Activated T-cell treated with anti-CD3 and anti-CD28 coated beads, Interleukin-2, amount 50 U/mL, for 24 hours (primary cell): ENCODE measurements at regions not wholly inside any gene's neighbourhood (a gene's known extent, or its start where the extent isn't known, plus 50 kb on each side); places are given as distances from the start of the nearest gene placed in this dataset.

Experiments
- DNase-seq: peaks from one replicate; pipeline ENCODE4 v3.0.0-alpha.2; 2020
- H3K27ac Mint-ChIP-seq: 2 replicates; pipeline ENCODE4 v1.8.0; 2020; ENCODE audit warnings: mild to moderate bottlenecking, mixed read lengths
- H3K27me3 Mint-ChIP-seq: 2 replicates; pipeline ENCODE4 v1.8.0; 2020; ENCODE audit warnings: mixed read lengths
- H3K36me3 Mint-ChIP-seq: 2 replicates; pipeline ENCODE4 v1.8.0; 2020; ENCODE audit warnings: low read depth, mixed read lengths
- H3K4me1 Mint-ChIP-seq: 2 replicates; pipeline ENCODE4 v1.8.0; 2020; ENCODE audit warnings: low read depth, mixed read lengths
- H3K4me3 Mint-ChIP-seq: 2 replicates; pipeline ENCODE4 v1.8.0; 2020; ENCODE audit warnings: mild to moderate bottlenecking, moderate library complexity, mixed read lengths
- H3K9me3 Mint-ChIP-seq: 2 replicates; pipeline ENCODE4 v1.8.0; 2020; ENCODE audit warnings: mixed read lengths

DNA sequence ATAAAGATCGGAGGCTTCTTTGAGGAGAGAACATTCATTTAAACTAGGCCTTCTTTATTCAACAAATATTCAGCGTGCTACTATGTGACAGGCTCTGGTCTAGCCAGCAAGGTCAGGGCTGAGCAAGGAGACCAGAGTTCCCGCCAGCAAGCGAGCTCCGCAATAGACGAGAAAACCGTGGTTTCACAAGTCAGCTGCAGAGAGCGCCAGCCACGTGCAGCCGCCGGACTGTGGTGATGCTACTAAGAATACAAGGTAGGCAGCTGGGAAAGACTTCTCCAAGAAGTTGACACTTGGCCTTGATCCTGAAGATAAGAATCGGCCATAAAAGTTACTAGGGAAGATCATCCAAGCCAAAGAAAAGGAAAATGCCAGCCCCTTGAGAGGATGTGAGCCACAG lies 533.7 kb upstream of the SALL3 start:
- H3K27ac Mint-ChIP-seq: no peak overlapping the region
- no peaks in the 10 kb centered on the region for H3K27me3 Mint-ChIP-seq
- no peak overlapping the region for H3K4me3 Mint-ChIP-seq
- peaks cover 2% of the 10 kb centered on the region for H3K9me3 Mint-ChIP-seq
- H3K36me3 Mint-ChIP-seq: no peaks in the 10 kb centered on the region
- no peak for DNase-seq
- H3K4me1 Mint-ChIP-seq: no peaks in the 10 kb centered on the region

- no peak overlapping the region for H3K4me3 Mint-ChIP-seq
- no peak for DNase-seq
- no peaks in the 10 kb centered on the region for H3K27me3 Mint-ChIP-seq
- H3K4me1 Mint-ChIP-seq: no peaks in the 10 kb centered on the region
- no peak overlapping the region for H3K27ac Mint-ChIP-seq
- H3K9me3 Mint-ChIP-seq: peaks cover 2% of the 10 kb centered on the region
- H3K36me3 Mint-ChIP-seq: no peaks in the 10 kb centered on the region
Observed at GRCh38 chr18:78447211-78447610, 532.4 kb upstream of the SALL3 start.

DNA sequence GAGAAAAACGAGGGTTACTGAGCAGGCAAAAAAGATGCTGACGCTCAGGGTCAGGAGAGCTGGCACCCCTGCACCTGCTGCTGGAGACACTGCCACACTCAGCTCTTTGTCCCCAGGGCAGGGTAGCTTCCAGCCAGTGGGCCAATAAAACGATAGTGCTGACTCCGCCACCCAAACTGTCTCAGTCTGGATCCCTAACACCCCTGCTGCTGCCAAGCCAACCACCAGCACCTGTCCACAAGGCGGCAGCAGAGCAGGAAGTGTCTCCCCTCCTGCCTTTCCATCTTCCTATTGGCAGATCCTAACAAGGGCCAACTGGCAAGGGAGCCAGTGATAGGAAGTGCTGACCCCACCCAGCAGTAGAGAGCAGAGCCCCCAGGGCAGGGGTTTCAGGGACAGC lies 531.5 kb upstream of the SALL3 start:
- no peak for DNase-seq
- H3K36me3 Mint-ChIP-seq: no peaks in the 10 kb centered on the region
- no peaks in the 10 kb centered on the region for H3K4me1 Mint-ChIP-seq
- no peak overlapping the region for H3K4me3 Mint-ChIP-seq
- no peak overlapping the region for H3K27ac Mint-ChIP-seq
- H3K9me3 Mint-ChIP-seq: peaks cover 2% of the 10 kb centered on the region
- no peaks in the 10 kb centered on the region for H3K27me3 Mint-ChIP-seq

DNA sequence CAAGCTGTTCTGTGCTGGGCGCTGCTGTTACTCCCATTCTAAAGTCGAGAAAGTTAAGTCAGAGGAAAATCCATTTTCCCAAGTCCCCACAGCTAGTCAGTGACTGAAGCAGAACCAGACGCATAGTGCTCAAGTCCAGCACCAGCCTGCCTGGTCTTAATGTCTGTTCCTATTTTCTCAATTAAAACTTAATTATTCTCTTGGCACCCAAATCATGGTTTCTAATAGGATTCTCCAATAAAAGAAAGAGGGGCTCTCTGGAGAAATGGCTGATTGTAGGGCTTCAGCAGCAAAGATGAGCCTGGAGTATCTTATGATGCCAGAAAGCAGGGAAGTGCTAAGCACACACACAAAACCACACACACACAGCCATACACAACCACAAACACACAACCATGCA lies 531.0 kb upstream of the SALL3 start:
- H3K4me1 Mint-ChIP-seq: no peaks in the 10 kb centered on the region
- DNase-seq: no peak
- no peaks in the 10 kb centered on the region for H3K36me3 Mint-ChIP-seq
- no peak overlapping the region for H3K4me3 Mint-ChIP-seq
- no peaks in the 10 kb centered on the region for H3K27me3 Mint-ChIP-seq
- H3K27ac Mint-ChIP-seq: no peak overlapping the region
- peaks cover under 1% of the 10 kb centered on the region for H3K9me3 Mint-ChIP-seq

DNA sequence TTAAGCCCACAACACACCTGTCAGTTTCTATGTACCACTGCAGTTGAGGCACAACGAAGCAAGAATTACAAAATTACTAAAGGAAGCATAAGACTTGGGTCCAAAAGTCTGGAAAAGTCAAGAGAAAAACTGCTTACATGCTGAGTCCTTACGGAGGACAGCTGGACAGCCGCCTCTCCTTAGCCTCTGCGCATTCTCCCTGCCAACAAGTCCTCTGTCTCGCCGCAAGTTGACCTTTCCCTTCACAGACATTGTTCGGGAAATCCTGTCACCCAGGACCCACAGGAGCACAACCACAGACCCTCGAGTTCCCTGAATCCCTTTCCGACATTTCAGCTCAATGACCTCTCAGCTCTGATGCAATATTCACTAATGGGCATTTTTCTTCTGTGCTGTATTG lies 525.4 kb upstream of the SALL3 start:
- no peaks in the 10 kb centered on the region for H3K27me3 Mint-ChIP-seq
- H3K36me3 Mint-ChIP-seq: no peaks in the 10 kb centered on the region
- peaks cover 3% of the 10 kb centered on the region for H3K4me1 Mint-ChIP-seq
- no peak overlapping the region for H3K27ac Mint-ChIP-seq
- no peaks in the 10 kb centered on the region for H3K9me3 Mint-ChIP-seq
- no peak overlapping the region for H3K4me3 Mint-ChIP-seq
- DNase-seq: no peak

DNA sequence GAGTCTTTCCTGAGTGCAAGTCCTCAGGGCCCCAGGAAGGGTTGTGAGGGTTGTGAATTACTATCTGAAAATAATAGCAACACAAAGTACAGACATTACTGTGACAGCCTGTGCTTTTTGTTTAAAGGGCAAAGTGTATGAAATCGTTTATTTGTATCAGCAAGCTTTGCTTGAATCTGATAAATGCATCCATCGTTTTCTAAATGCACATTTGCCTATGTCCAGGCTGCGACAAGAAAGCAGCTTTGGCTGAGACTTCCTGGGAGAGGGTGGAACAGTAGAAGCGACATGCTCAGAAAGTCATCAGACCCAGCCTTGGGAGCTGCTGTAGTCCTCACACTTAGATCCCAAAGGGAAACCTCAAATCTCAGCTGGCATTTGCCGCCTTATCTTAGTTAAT lies 524.2 kb upstream of the SALL3 start:
- no peak for DNase-seq
- H3K9me3 Mint-ChIP-seq: no peaks in the 10 kb centered on the region
- peaks cover 3% of the 10 kb centered on the region for H3K4me1 Mint-ChIP-seq
- H3K27me3 Mint-ChIP-seq: no peaks in the 10 kb centered on the region
- H3K36me3 Mint-ChIP-seq: no peaks in the 10 kb centered on the region
- H3K4me3 Mint-ChIP-seq: no peak overlapping the region
- H3K27ac Mint-ChIP-seq: no peak overlapping the region

DNA sequence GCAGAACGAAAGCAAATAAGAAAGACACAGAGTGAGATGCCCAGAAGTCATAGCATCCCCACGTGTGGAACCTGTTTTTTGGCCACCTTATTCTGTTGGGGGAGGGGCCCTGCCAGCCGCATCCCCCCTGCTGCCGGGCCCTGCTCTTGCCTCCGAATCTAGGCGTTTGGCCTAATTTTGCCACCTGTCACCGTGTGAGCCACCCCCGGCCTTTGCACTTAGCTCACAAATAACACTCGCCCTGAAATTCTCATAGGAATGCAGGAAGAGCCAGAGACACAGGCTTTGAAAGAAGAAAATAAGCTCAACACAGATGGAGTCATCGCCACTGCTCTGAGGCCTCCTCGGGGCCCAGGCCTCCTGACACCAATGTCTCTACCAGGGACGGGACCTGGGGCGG lies 522.6 kb upstream of the SALL3 start:
- peaks cover 3% of the 10 kb centered on the region for H3K4me1 Mint-ChIP-seq
- no peaks in the 10 kb centered on the region for H3K36me3 Mint-ChIP-seq
- no peak overlapping the region for H3K4me3 Mint-ChIP-seq

DNA sequence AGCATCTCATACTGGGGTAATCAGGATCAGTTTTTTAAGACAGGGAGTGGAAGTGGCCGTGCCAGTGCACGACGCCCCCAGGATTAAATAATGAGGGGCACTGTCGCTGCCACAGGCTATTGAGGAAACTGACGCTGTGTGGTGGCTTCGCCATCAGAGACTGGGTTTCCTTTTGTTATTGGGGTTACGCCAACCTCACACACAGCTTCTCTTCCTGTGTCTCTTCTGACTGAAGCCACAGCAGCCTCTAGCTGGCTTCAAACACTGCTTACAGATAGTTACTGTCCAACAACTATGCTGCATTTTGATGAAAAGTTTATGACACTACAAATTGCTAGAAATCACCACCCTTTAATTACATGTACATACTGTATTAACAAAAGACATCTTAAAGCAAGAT lies 521.9 kb upstream of the SALL3 start:
- peaks cover 3% of the 10 kb centered on the region for H3K4me1 Mint-ChIP-seq
- H3K4me3 Mint-ChIP-seq: no peak overlapping the region
- H3K27ac Mint-ChIP-seq: no peak overlapping the region
- no peaks in the 10 kb centered on the region for H3K36me3 Mint-ChIP-seq
- no peak for DNase-seq
- no peaks in the 10 kb centered on the region for H3K9me3 Mint-ChIP-seq
- no peaks in the 10 kb centered on the region for H3K27me3 Mint-ChIP-seq

More for the DNA sequence above, 522.6 kb upstream of the SALL3 start:
- no peaks in the 10 kb centered on the region for H3K9me3 Mint-ChIP-seq
- H3K27ac Mint-ChIP-seq: no peak overlapping the region
- DNase-seq: no peak
- H3K27me3 Mint-ChIP-seq: no peaks in the 10 kb centered on the region

DNA sequence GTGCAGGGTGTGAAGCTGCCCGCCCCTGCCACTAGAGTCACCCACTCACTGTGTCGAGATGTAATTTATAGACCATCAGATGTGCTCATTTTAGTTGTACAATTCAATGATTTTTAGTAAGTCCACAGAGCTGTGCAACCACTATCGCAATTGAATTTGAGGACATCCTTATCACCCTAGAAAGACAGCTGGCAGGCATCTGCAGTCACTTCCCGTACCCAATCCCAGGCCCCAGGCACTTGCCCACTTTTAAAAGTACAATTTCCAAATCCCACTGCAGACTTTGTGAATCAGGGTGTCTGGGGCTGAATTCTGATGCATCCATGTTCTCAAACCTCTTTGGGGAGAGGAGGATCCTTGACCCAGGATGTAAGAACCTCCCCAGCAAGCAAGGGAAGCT lies 521.3 kb upstream of the SALL3 start:
- H3K36me3 Mint-ChIP-seq: no peaks in the 10 kb centered on the region
- no peak overlapping the region for H3K4me3 Mint-ChIP-seq
- peaks cover 3% of the 10 kb centered on the region for H3K4me1 Mint-ChIP-seq
- DNase-seq: no peak
- H3K9me3 Mint-ChIP-seq: peaks cover under 1% of the 10 kb centered on the region
- no peak overlapping the region for H3K27ac Mint-ChIP-seq
- no peaks in the 10 kb centered on the region for H3K27me3 Mint-ChIP-seq

GRCh38 chr18:78459668-78460067 lies 520.0 kb upstream of the SALL3 start:
- no peak for DNase-seq
- Mint-ChIP-seq H3K27ac (no peak overlapping the region), H3K4me3 (no peak overlapping the region), H3K27me3 (no peaks in the 10 kb centered on the region), H3K4me1 (peaks cover 3% of the 10 kb centered on the region), H3K9me3 (peaks cover 9% of the 10 kb centered on the region), H3K36me3 (no peaks in the 10 kb centered on the region)

DNA sequence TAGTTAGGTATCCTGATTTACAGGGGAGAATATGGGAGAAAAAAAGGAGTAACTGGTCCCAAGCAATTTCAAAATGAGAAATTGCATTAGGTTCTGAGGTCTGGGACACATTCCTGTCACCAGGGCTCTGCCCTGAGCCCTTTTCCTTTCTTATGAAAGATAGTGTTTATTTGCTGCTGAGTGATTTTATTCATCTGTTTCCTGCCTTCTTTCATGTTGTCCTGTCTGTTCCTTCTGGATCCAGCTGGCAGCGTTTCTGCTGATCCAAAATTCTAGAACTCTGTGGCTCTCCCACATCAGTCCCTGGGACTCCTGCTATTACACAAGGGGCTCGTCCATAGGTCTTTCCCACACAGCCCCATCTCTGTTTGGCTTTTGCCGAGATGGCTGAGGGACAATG lies 519.1 kb upstream of the SALL3 start:
- H3K9me3 Mint-ChIP-seq: peaks cover 12% of the 10 kb centered on the region
- H3K4me1 Mint-ChIP-seq: peaks cover 3% of the 10 kb centered on the region
- H3K4me3 Mint-ChIP-seq: no peak overlapping the region
- H3K27ac Mint-ChIP-seq: no peak overlapping the region
- H3K36me3 Mint-ChIP-seq: no peaks in the 10 kb centered on the region
- no peaks in the 10 kb centered on the region for H3K27me3 Mint-ChIP-seq
- no peak for DNase-seq

- Mint-ChIP-seq H3K4me1 (no peaks in the 10 kb centered on the region), H3K27ac (no peak overlapping the region), H3K36me3 (no peaks in the 10 kb centered on the region), H3K9me3 (peaks cover 3% of the 10 kb centered on the region), H3K27me3 (peaks cover 3% of the 10 kb centered on the region), H3K4me3 (no peak overlapping the region)
- DNase-seq: no peak
Observed at GRCh38 chr18:78473563-78473962, 506.1 kb upstream of the SALL3 start.

DNA sequence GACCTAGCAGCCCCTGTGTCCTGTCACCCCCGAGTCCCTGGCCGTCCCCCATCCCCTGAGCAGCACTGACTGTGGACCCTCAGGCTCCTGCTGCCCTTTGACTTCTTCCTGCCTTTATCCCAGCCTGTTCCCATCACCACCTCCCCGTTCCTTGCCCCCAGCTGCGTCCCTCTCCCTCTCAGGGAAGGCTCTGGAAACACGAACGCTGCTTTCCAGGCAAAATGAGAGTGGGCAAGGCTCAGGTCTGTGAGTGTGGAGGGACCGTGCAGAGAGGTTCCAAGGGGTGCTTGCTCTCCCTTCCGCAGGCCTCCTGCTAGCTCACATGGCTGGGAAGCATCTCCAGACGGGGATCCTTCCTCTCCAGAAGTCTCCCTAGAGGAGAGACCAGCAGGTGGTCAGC lies 501.8 kb upstream of the SALL3 start:
- Mint-ChIP-seq H3K4me3 (no peak overlapping the region), H3K4me1 (no peaks in the 10 kb centered on the region), H3K9me3 (no peaks in the 10 kb centered on the region), H3K27ac (no peak overlapping the region), H3K27me3 (no peaks in the 10 kb centered on the region), H3K36me3 (no peaks in the 10 kb centered on the region)
- no peak for DNase-seq

DNA sequence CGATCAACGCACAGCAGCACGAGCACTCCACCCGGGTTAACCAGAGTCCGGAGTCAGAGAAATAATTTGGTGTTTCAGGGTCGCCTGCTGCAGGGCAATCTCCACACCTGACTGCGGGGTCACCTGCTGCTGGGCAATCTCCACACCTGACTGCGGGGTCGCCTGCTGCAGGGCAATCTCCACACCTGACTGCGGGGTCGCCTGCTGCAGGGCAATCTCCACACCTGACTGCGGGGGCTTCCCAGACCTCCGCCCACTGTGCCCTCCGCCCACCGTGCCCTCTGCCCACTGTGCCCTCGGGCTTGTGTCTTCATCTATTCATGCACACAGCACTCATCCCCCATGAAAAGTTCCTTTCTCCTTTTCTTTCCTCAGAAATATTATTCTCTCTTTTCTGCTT lies 500.2 kb upstream of the SALL3 start:
- H3K36me3 Mint-ChIP-seq: no peaks in the 10 kb centered on the region
- no peak for DNase-seq
- H3K27ac Mint-ChIP-seq: no peak overlapping the region
- H3K27me3 Mint-ChIP-seq: peaks cover 6% of the 10 kb centered on the region
- no peaks in the 10 kb centered on the region for H3K4me1 Mint-ChIP-seq
- no peak overlapping the region for H3K4me3 Mint-ChIP-seq
- no peaks in the 10 kb centered on the region for H3K9me3 Mint-ChIP-seq

GRCh38 chr18:78480262-78481054 lies 499.2 kb upstream of the SALL3 start:
- Mint-ChIP-seq H3K4me1 (no peaks in the 10 kb centered on the region), H3K4me3 (no peak overlapping the region), H3K9me3 (no peaks in the 10 kb centered on the region), H3K27ac (no peak overlapping the region), H3K27me3 (peaks cover 6% of the 10 kb centered on the region), H3K36me3 (no peaks in the 10 kb centered on the region)
- no peak for DNase-seq

DNA sequence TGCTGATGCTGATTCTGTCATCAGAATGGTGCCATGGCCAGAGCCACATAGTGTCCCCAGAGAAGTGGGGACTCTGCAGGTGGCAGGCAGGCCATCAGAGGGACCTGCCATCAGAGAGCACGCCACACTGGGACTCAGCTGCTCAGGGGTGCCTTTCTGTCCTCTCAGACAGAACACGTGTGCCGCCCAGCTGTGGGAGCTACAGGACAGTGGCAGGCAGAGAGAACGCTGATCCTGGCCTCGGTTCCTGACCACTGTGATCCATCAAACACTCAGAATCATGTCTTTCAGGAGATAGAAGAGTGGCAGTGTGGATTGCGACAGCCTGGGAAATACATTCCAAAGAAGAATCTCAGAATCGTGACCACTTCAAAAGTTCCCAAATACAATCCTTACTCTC lies 497.2 kb upstream of the SALL3 start:
- H3K9me3 Mint-ChIP-seq: no peaks in the 10 kb centered on the region
- H3K27ac Mint-ChIP-seq: no peak overlapping the region
- H3K36me3 Mint-ChIP-seq: no peaks in the 10 kb centered on the region
- H3K4me1 Mint-ChIP-seq: no peaks in the 10 kb centered on the region
- no peak overlapping the region for H3K4me3 Mint-ChIP-seq
- DNase-seq: no peak
- peaks cover 11% of the 10 kb centered on the region for H3K27me3 Mint-ChIP-seq
